ENCODE measurements at regions not wholly inside any gene's neighbourhood (a gene's known extent, or its start where the extent isn't known, plus 50 kb on each side); places are given as distances from the start of the nearest gene placed in this dataset.

- TF ChIP-seq CTCF (conservative IDR thresholded peaks at IDR 0.05 in 1 of 2, IDR thresholded peaks at IDR 0.05 in 1 of 2; ENCODE audit: extremely low read depth in 1 of 2, insufficient read depth in 1 of 2, low read depth in 1 of 2, low read length in 2 of 2): no peak
- no peak for TF ChIP-seq EZH2 (IDR thresholded peaks at IDR 0.05; ENCODE audit: borderline replicate concordance, low read length)
Measured at GRCh38 chr2:176656038-176656775, 387.0 kb downstream of the MTX2 start.
